ENCODE measurements at regions not wholly inside any gene's neighbourhood (a gene's known extent, or its start where the extent isn't known, plus 50 kb on each side); places are given as distances from the start of the nearest gene placed in this dataset.
"Not testable (repeated sequence)": the region's sequence is repeated elsewhere in the genome, so short reads cannot be mapped to it uniquely, and the experiment has no call there.

- DNase-seq (ENCODE audit: low read depth, low spot score), result no peak
- WGBS (ENCODE audit: insufficient coverage, insufficient read length), result no CpG with 5 or more reads among the region's 3 CpGs
Measured at GRCh38 chr2:34547900-34548299, 948.8 kb upstream of the FAM98A start.

GRCh38 chr2:34547340-34547739 lies 948.2 kb upstream of the FAM98A start:
- Histone ChIP-seq H3K9me3 (ENCODE audit: control insufficient read depth, insufficient read depth, low read length) (no peaks in the 10 kb centered on the region), H3K27me3 (ENCODE audit: control insufficient read depth, insufficient read depth, low read length) (no peaks in the 10 kb centered on the region), H3K27ac (ENCODE audit: low read length) (no peak overlapping the region), H3K4me1 (ENCODE audit: control insufficient read depth, insufficient read depth, low read length) (no peaks in the 10 kb centered on the region), H3K4me3 (ENCODE audit: low read length) (no peak overlapping the region), H3K36me3 (ENCODE audit: control insufficient read depth, insufficient read depth, low read length) (no peaks in the 10 kb centered on the region)
- WGBS (ENCODE audit: insufficient coverage, insufficient read length), result no CpG with 5 or more reads among the region's 4 CpGs
- no peak for DNase-seq (ENCODE audit: low read depth, low spot score)

More at GRCh38 chr2:34547900-34548299, 948.8 kb upstream of the FAM98A start:
- Histone ChIP-seq H3K27me3 (ENCODE audit: control insufficient read depth, insufficient read depth, low read length) (no peaks in the 10 kb centered on the region), H3K4me3 (ENCODE audit: low read length) (no peak overlapping the region), H3K9me3 (ENCODE audit: control insufficient read depth, insufficient read depth, low read length) (no peaks in the 10 kb centered on the region), H3K36me3 (ENCODE audit: control insufficient read depth, insufficient read depth, low read length) (no peaks in the 10 kb centered on the region), H3K4me1 (ENCODE audit: control insufficient read depth, insufficient read depth, low read length) (no peaks in the 10 kb centered on the region), H3K27ac (ENCODE audit: low read length) (no peak overlapping the region)

DNA sequence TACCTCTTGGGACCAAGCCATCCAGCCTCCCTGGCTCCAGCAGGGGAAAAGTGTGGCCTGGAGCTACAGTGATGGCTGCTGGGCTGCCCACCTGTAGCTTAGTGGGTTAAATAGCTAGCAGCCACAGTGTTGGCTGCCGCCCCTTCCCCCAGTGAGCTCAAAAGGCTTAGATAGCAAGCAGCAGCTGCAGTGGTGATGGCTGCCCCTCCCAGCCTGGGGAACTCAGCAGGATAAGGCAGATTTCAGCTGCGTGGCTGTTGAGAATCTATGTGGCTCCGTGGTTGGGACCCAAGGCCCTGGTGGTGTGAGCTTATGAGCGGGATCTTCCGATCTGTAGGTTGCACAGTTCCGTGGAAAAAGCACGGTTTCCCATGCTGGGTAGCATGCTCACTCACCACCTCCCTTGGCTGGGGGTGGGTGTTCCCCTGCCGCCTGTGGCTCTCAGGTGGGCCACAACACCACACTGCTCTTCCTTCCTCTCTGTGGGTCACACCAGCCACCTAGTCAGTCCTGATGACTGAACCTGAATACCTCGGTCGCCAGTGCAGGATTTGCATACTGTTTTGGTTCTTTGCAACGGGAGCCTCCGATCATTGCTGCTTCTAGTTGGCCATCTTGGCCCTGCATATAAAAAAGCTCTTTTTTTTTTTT lies 946.5 kb upstream of the FAM98A start:
- no peak for DNase-seq (ENCODE audit: low read depth, low spot score)
- Histone ChIP-seq H3K36me3 (ENCODE audit: control insufficient read depth, insufficient read depth, low read length) (no peaks in the 10 kb centered on the region), H3K4me3 (ENCODE audit: low read length) (no peak overlapping the region), H3K9me3 (ENCODE audit: control insufficient read depth, insufficient read depth, low read length) (no peaks in the 10 kb centered on the region), H3K27ac (ENCODE audit: low read length) (no peak overlapping the region), H3K27me3 (ENCODE audit: control insufficient read depth, insufficient read depth, low read length) (no peaks in the 10 kb centered on the region), H3K4me1 (ENCODE audit: control insufficient read depth, insufficient read depth, low read length) (no peaks in the 10 kb centered on the region)
- WGBS (ENCODE audit: insufficient coverage, insufficient read length), result no CpG with 5 or more reads among the region's 12 CpGs

- no peaks in the 10 kb centered on the region for H3K27me3 ChIP-seq (ENCODE audit: control insufficient read depth, insufficient read depth, low read length)
- DNase-seq (ENCODE audit: low read depth, low spot score), result no peak
- H3K9me3 ChIP-seq (ENCODE audit: control insufficient read depth, insufficient read depth, low read length), result no peaks in the 10 kb centered on the region
- no peaks in the 10 kb centered on the region for H3K4me1 ChIP-seq (ENCODE audit: control insufficient read depth, insufficient read depth, low read length)
- H3K36me3 ChIP-seq (ENCODE audit: control insufficient read depth, insufficient read depth, low read length), result no peaks in the 10 kb centered on the region
- WGBS (ENCODE audit: insufficient coverage, insufficient read length), result no CpG with 5 or more reads among the region's 3 CpGs
- H3K4me3 ChIP-seq (ENCODE audit: low read length), result no peak overlapping the region
- no peak overlapping the region for H3K27ac ChIP-seq (ENCODE audit: low read length)
Measured at GRCh38 chr2:34534761-34535160, 935.7 kb upstream of the FAM98A start.

DNA sequence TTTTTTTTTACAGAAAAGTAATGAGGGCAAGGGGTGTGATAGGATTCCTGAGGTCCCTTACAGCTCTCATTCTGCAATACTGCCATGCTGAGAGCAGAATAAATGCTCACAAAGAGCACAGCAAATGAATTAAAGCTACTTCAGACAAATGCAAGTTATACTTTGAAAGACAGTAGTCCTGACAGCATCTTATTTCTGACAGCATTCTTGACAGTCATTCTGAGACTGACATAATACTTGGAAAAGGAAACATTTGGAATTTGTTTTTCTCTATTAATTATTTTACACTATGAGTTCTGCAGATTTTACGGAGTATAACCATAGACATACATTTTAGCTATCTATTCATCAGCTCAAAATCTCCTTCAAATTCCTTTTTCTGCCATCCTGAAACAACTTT lies 935.2 kb upstream of the FAM98A start:
- H3K4me1 ChIP-seq (ENCODE audit: control insufficient read depth, insufficient read depth, low read length), result no peaks in the 10 kb centered on the region
- WGBS (ENCODE audit: insufficient coverage, insufficient read length), result no CpG with 5 or more reads among the region's 1 CpG

GRCh38 chr2:34533585-34534183 lies 934.6 kb upstream of the FAM98A start:
- no peak overlapping the region for H3K4me3 ChIP-seq (ENCODE audit: low read length)
- H3K36me3 ChIP-seq (ENCODE audit: control insufficient read depth, insufficient read depth, low read length), result no peaks in the 10 kb centered on the region
- H3K27ac ChIP-seq (ENCODE audit: low read length), result no peak overlapping the region
- DNase-seq (ENCODE audit: low read depth, low spot score), result no peak
- H3K27me3 ChIP-seq (ENCODE audit: control insufficient read depth, insufficient read depth, low read length), result no peaks in the 10 kb centered on the region
- no peaks in the 10 kb centered on the region for H3K4me1 ChIP-seq (ENCODE audit: control insufficient read depth, insufficient read depth, low read length)
- no peaks in the 10 kb centered on the region for H3K9me3 ChIP-seq (ENCODE audit: control insufficient read depth, insufficient read depth, low read length)
- WGBS (ENCODE audit: insufficient coverage, insufficient read length), result no CpG with 5 or more reads among the region's 3 CpGs

More for the DNA sequence above, 935.2 kb upstream of the FAM98A start:
- no peaks in the 10 kb centered on the region for H3K9me3 ChIP-seq (ENCODE audit: control insufficient read depth, insufficient read depth, low read length)
- no peaks in the 10 kb centered on the region for H3K36me3 ChIP-seq (ENCODE audit: control insufficient read depth, insufficient read depth, low read length)
- H3K27me3 ChIP-seq (ENCODE audit: control insufficient read depth, insufficient read depth, low read length), result no peaks in the 10 kb centered on the region
- no peak for DNase-seq (ENCODE audit: low read depth, low spot score)
- no peak overlapping the region for H3K27ac ChIP-seq (ENCODE audit: low read length)
- no peak overlapping the region for H3K4me3 ChIP-seq (ENCODE audit: low read length)

DNA sequence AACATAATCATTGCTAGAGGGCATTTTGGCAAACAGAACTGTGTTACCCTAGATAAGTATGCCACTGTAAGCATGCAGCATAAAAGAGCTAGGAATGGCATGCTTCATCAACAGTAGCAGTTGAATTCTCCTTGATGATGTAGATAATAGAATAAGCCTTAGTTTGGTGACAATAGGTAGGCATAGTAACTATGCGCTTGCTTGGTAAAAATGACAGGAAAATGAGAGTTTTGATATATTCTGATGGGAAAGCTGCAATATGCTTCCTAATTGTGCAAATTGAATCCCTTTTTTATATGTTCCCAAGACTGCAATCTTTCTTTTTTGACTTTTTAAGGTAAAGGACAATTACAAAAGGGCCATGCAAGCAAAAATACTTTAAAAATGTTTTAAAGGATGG lies 930.9 kb upstream of the FAM98A start:
- H3K27me3 ChIP-seq (ENCODE audit: control insufficient read depth, insufficient read depth, low read length), result no peaks in the 10 kb centered on the region

GRCh38 chr2:34523958-34524514 lies 924.9 kb upstream of the FAM98A start:
- Histone ChIP-seq H3K4me3 (ENCODE audit: low read length) (no peak overlapping the region), H3K9me3 (ENCODE audit: control insufficient read depth, insufficient read depth, low read length) (no peaks in the 10 kb centered on the region), H3K27ac (ENCODE audit: low read length) (no peak overlapping the region), H3K36me3 (ENCODE audit: control insufficient read depth, insufficient read depth, low read length) (no peaks in the 10 kb centered on the region), H3K27me3 (ENCODE audit: control insufficient read depth, insufficient read depth, low read length) (no peaks in the 10 kb centered on the region), H3K4me1 (ENCODE audit: control insufficient read depth, insufficient read depth, low read length) (no peaks in the 10 kb centered on the region)
- no peak for DNase-seq (ENCODE audit: low read depth, low spot score)
- WGBS (ENCODE audit: insufficient coverage, insufficient read length), result no CpG with 5 or more reads among the region's 3 CpGs

More for the DNA sequence above, 930.9 kb upstream of the FAM98A start:
- no peak overlapping the region for H3K4me3 ChIP-seq (ENCODE audit: low read length)
- no peak for DNase-seq (ENCODE audit: low read depth, low spot score)
- H3K4me1 ChIP-seq (ENCODE audit: control insufficient read depth, insufficient read depth, low read length), result no peaks in the 10 kb centered on the region
- no peaks in the 10 kb centered on the region for H3K9me3 ChIP-seq (ENCODE audit: control insufficient read depth, insufficient read depth, low read length)
- no peaks in the 10 kb centered on the region for H3K36me3 ChIP-seq (ENCODE audit: control insufficient read depth, insufficient read depth, low read length)
- no peak overlapping the region for H3K27ac ChIP-seq (ENCODE audit: low read length)
- WGBS (ENCODE audit: insufficient coverage, insufficient read length), result no CpG with 5 or more reads among the region's 1 CpG

DNA sequence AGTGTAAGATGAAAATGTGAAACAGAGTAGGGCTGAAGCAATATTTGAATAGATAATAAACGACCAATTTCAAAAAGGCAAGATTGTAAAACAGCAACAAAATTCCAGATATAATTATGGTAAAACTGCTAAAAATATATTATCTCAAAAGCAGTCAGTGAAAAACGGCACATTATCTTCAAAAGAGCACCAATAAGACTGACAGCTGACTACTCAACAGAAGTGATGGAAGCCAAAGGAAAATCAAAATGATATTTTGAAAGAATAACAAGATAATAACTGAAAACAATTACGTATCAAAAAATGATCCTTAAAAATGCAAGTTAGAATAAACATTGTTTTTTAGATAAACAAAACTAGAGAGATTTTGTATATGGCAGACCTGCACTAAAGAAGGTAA lies 920.6 kb upstream of the FAM98A start:
- no peak for DNase-seq (ENCODE audit: low read depth, low spot score)
- H3K4me1 ChIP-seq (ENCODE audit: control insufficient read depth, insufficient read depth, low read length), result no peaks in the 10 kb centered on the region
- H3K4me3 ChIP-seq (ENCODE audit: low read length), result no peak overlapping the region
- H3K27me3 ChIP-seq (ENCODE audit: control insufficient read depth, insufficient read depth, low read length), result no peaks in the 10 kb centered on the region
- no peaks in the 10 kb centered on the region for H3K36me3 ChIP-seq (ENCODE audit: control insufficient read depth, insufficient read depth, low read length)
- WGBS (ENCODE audit: insufficient coverage, insufficient read length), result no CpG with 5 or more reads among the region's 3 CpGs
- H3K9me3 ChIP-seq (ENCODE audit: control insufficient read depth, insufficient read depth, low read length), result no peaks in the 10 kb centered on the region
- H3K27ac ChIP-seq (ENCODE audit: low read length), result no peak overlapping the region

DNA sequence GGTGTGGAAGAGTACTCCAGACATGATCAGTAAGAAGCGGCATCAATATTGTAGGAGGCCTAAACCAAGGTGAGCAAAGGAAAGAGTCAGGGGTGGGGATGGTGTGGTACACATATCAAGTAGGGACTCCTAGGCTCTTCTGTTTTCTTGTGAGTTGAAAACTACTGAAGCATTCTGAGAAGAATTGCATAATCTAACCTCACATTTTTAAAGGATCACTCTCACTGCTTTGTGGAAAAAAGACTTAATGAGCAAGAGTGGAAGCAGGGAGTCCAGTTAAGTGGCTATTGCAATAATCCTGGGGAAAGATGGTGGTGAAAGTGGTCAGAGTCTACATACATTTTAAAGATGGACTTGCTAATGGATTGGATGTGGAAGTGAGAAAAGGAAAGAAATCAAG lies 899.5 kb upstream of the FAM98A start:
- Histone ChIP-seq H3K27ac (ENCODE audit: low read length) (no peak overlapping the region), H3K4me1 (ENCODE audit: control insufficient read depth, insufficient read depth, low read length) (no peaks in the 10 kb centered on the region), H3K4me3 (ENCODE audit: low read length) (no peak overlapping the region), H3K36me3 (ENCODE audit: control insufficient read depth, insufficient read depth, low read length) (no peaks in the 10 kb centered on the region), H3K27me3 (ENCODE audit: control insufficient read depth, insufficient read depth, low read length) (no peaks in the 10 kb centered on the region), H3K9me3 (ENCODE audit: control insufficient read depth, insufficient read depth, low read length) (no peaks in the 10 kb centered on the region)
- DNase-seq (ENCODE audit: low read depth, low spot score), result no peak
- WGBS (ENCODE audit: insufficient coverage, insufficient read length), result no CpG with 5 or more reads among the region's 1 CpG

- not testable (repeated sequence) for H3K27me3 ChIP-seq (ENCODE audit: control insufficient read depth, insufficient read depth, low read length); H3K9me3 ChIP-seq (ENCODE audit: control insufficient read depth, insufficient read depth, low read length); DNase-seq (ENCODE audit: low read depth, low spot score)
Measured at GRCh38 chr2:34494192-34494591, 895.1 kb upstream of the FAM98A start.

More at GRCh38 chr2:34494192-34494591, 895.1 kb upstream of the FAM98A start:
- not testable (repeated sequence) for H3K4me1 ChIP-seq (ENCODE audit: control insufficient read depth, insufficient read depth, low read length); H3K27ac ChIP-seq (ENCODE audit: low read length); H3K36me3 ChIP-seq (ENCODE audit: control insufficient read depth, insufficient read depth, low read length); H3K4me3 ChIP-seq (ENCODE audit: low read length)
- no CpG with 5 or more reads among the region's 18 CpGs for WGBS (ENCODE audit: insufficient coverage, insufficient read length)

All from iPS DF 6.9 (cell line).